HEK293 (cell line): ENCODE measurements at regions not wholly inside any gene's neighbourhood (a gene's known extent, or its start where the extent isn't known, plus 50 kb on each side); places are given as distances from the start of the nearest gene placed in this dataset.
A peak's percentile ranks its signal among the peaks of the same experiment; 100 is the strongest.

Experiments used
- CTCF ChIA-PET: fragments of 350-600 bp; formaldehyde crosslinking; extraction: SDS; loops from one replicate; lab custom pipeline; 2021; ENCODE audit warnings: antibody characterized with exemption; lab: Yijun Ruan, JAX
- POLR2A ChIA-PET: fragments of 300-600 bp; formaldehyde crosslinking; extraction: SDS; loops from one replicate; lab custom pipeline; 2020; ENCODE audit warnings: antibody characterized with exemption, inconsistent platforms; lab: Yijun Ruan, JAX
- H3K27ac ChIP-seq: fragments of 200-500 bp; sonication (Bioruptor generic); 2 replicates; pipeline ENCODE4 v1.5.1; 2014; ENCODE audit warnings: low read depth, low read length, control low read depth, inconsistent platforms; ENCODE audit errors: extremely low read depth
- H3K36me3 ChIP-seq, 2 experiments: fragments of 200-500 bp in 1 of 2; sonication (Bioruptor generic) in 1 of 2; 1 replicate in 1 of 2; 2 replicates in 1 of 2; pipeline ENCODE4 v1.5.1; 2014 to 2017; ENCODE audit warnings: inconsistent platforms in 2 of 2, low read length in 2 of 2; ENCODE audit not compliant: control insufficient read depth in 2 of 2, insufficient read depth in 1 of 2
- H3K4me1 ChIP-seq: fragments of 200-500 bp; sonication (Bioruptor generic); 2 replicates; pipeline ENCODE4 v1.5.1; 2014; ENCODE audit warnings: mild to moderate bottlenecking, low read length, inconsistent platforms; ENCODE audit not compliant: control insufficient read depth, insufficient read depth
- H3K4me3 ChIP-seq: 2 replicates; pipeline ENCODE4 v1.5.1; 2011; ENCODE audit warnings: low read depth, mild to moderate bottlenecking, control low read depth, low read length, moderate library complexity
- H3K9me3 ChIP-seq: fragments of 200-500 bp; sonication (Bioruptor generic); 2 replicates; pipeline ENCODE4 v1.5.1; 2014; ENCODE audit warnings: low read depth, low read length, inconsistent platforms; ENCODE audit not compliant: control insufficient read depth, insufficient read depth
- SCRT2 ChIP-seq: fragments of 450-650 bp; formaldehyde crosslinking; IDR thresholded peaks from 2 replicates; pipeline ENCODE4 v1.5.1; 2016; ENCODE audit warnings: missing biosample characterization, missing genetic modification characterization
- ZNF121 ChIP-seq: fragments of 450-650 bp; formaldehyde crosslinking; IDR thresholded peaks from 2 replicates; pipeline ENCODE4 v1.5.1; 2016; ENCODE audit warnings: missing biosample characterization, missing genetic modification characterization
- ZNF146 ChIP-seq: fragments of 450-650 bp; formaldehyde crosslinking; IDR thresholded peaks from 2 replicates; pipeline ENCODE4 v1.5.1; 2016; ENCODE audit warnings: missing biosample characterization, missing genetic modification characterization
- ZNF239 ChIP-seq: fragments of 450-650 bp; formaldehyde crosslinking; IDR thresholded peaks from 2 replicates; pipeline ENCODE4 v1.5.1; 2016; ENCODE audit warnings: missing biosample characterization, missing genetic modification characterization
- ZNF37A ChIP-seq: fragments of 450-650 bp; IDR thresholded peaks from 2 replicates; pipeline ENCODE4 v1.5.1; 2018; ENCODE audit warnings: missing biosample characterization, missing genetic modification characterization
- ZNF544 ChIP-seq: fragments of 450-650 bp; formaldehyde crosslinking; IDR thresholded peaks from 2 replicates; pipeline ENCODE4 v1.5.0; 2017; ENCODE audit warnings: missing biosample characterization, missing genetic modification characterization
- ZNF654 ChIP-seq: fragments of 450-650 bp; formaldehyde crosslinking; IDR thresholded peaks from 2 replicates; pipeline ENCODE4 v1.5.1; 2016; ENCODE audit warnings: low read depth, missing biosample characterization, missing genetic modification characterization
- TF ChIP-seq, protein P1 (sequence below): fragments of 450-650 bp; formaldehyde crosslinking; IDR thresholded peaks from 2 replicates; pipeline ENCODE4 v1.5.1; 2016; ENCODE audit warnings: missing biosample characterization, missing genetic modification characterization
- TF ChIP-seq, protein P2 (sequence below): fragments of 450-650 bp; formaldehyde crosslinking; IDR thresholded peaks from 2 replicates; pipeline ENCODE4 v1.5.1; 2016; ENCODE audit warnings: missing biosample characterization, missing genetic modification characterization, low read depth
- TF ChIP-seq, protein P3 (sequence below): fragments of 450-650 bp; formaldehyde crosslinking; IDR thresholded peaks from 2 replicates; pipeline ENCODE4 v1.5.1; 2017; ENCODE audit warnings: missing biosample characterization, missing genetic modification characterization
- TF ChIP-seq, protein P4 (sequence below): fragments of 450-650 bp; formaldehyde crosslinking; optimal IDR thresholded peaks from 2 replicates; pipeline ENCODE3; 2016; ENCODE audit warnings: missing biosample characterization, mild to moderate bottlenecking, missing genetic modification characterization

DNA sequence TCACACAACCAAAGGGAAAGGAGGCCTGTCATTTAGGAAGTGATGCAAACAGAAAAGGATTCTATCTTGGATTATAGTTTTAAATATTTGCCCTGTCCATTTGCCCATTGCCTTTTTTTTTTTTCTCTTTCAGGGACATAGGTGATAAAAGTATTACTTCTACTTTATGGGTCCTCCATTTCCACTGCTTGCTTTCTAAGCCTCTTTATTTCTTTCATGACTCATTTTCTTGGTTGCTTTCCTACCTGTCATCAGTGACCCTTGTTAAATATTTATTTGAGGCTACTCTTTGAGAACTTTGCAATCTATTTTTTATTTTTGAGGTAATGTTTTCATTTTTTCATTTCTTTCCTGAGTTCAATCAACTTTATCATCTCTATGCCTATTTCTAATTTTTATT lies 522.9 kb upstream of the ARRDC3 start:
- ChIA-PET CTCF (interaction anchor here (0.6 kb wide), 1 partner anchor 1689 kb away, joined by 3 read pairs; no protein-coding TSS in a partner anchor), POLR2A (no interaction called here)
- no peaks in the 10 kb centered on the region for H3K4me1 ChIP-seq
- H3K36me3 ChIP-seq: no peaks in the 10 kb centered on the region
- no peak overlapping the region for H3K27ac ChIP-seq
- no peaks in the 10 kb centered on the region for H3K9me3 ChIP-seq
- TF ChIP-seq, protein P1, sequence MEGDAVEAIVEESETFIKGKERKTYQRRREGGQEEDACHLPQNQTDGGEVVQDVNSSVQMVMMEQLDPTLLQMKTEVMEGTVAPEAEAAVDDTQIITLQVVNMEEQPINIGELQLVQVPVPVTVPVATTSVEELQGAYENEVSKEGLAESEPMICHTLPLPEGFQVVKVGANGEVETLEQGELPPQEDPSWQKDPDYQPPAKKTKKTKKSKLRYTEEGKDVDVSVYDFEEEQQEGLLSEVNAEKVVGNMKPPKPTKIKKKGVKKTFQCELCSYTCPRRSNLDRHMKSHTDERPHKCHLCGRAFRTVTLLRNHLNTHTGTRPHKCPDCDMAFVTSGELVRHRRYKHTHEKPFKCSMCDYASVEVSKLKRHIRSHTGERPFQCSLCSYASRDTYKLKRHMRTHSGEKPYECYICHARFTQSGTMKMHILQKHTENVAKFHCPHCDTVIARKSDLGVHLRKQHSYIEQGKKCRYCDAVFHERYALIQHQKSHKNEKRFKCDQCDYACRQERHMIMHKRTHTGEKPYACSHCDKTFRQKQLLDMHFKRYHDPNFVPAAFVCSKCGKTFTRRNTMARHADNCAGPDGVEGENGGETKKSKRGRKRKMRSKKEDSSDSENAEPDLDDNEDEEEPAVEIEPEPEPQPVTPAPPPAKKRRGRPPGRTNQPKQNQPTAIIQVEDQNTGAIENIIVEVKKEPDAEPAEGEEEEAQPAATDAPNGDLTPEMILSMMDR: no peak
- no peak for TF ChIP-seq ZNF239 (tag by site-specific recombination)
- TF ChIP-seq, protein P2, sequence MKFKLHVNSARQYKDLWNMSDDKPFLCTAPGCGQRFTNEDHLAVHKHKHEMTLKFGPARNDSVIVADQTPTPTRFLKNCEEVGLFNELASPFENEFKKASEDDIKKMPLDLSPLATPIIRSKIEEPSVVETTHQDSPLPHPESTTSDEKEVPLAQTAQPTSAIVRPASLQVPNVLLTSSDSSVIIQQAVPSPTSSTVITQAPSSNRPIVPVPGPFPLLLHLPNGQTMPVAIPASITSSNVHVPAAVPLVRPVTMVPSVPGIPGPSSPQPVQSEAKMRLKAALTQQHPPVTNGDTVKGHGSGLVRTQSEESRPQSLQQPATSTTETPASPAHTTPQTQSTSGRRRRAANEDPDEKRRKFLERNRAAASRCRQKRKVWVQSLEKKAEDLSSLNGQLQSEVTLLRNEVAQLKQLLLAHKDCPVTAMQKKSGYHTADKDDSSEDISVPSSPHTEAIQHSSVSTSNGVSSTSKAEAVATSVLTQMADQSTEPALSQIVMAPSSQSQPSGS: no peak
- TF ChIP-seq ZNF654 (tag by site-specific recombination): no peak
- no peak for TF ChIP-seq ZNF37A (tag by site-specific recombination)
- no peak overlapping the region for H3K4me3 ChIP-seq

DNA sequence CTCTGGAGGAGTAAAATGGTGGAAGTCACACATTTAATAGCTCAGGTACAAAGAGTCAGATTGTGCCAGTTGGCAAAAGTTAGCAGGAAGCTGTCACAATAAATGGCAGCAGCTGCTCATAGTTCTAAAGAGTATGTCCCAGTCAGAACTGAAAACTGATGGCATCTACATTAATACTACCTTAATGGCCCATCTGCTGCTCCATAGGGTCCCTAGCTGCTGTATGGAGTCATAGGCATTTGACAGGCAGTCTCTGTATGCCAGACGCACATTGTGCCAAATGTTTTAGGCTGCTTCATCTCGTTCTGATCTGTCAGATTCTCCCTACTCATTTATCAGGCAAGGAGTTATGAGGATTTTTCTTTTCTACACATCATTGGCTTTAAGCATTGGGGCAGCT lies 515.8 kb upstream of the ARRDC3 start:
- POLR2A ChIA-PET: no interaction called here
- TF ChIP-seq ZNF121 (tag by site-specific recombination): no peak
- TF ChIP-seq, all 188 proteins: peak for 0
- H3K4me3 ChIP-seq: no peak overlapping the region
- no peaks in the 10 kb centered on the region for H3K36me3 ChIP-seq
- H3K9me3 ChIP-seq: no peaks in the 10 kb centered on the region
- CTCF ChIA-PET: no interaction called here
- no peaks in the 10 kb centered on the region for H3K4me1 ChIP-seq
- no peak overlapping the region for H3K27ac ChIP-seq

DNA sequence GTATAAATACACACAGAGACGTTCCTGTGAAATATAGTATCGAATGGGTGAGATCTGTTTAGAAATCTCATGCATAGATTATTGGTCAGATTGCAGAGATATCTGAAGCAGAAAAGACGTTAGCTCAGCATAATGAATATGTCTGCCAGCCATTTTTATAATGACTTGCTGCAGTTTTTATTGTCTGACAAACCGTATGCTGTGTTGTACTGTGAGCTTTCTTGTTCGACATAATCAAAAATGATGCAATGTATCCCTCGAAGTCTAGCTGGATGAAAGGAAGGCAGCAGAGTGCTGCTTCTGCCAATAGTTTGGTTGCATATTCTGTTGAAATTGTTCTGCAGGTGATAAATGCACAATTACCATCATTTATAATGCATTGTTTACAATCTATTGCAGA lies 514.9 kb upstream of the ARRDC3 start:
- H3K4me3 ChIP-seq: no peak overlapping the region
- no peaks in the 10 kb centered on the region for H3K4me1 ChIP-seq
- ChIA-PET POLR2A (no interaction called here), CTCF (interaction anchor here (0.6 to 0.8 kb wide), 2 partner anchors 257 to 512 kb away, joined by 3 to 7 read pairs; no protein-coding TSS in a partner anchor)
- no peaks in the 10 kb centered on the region for H3K36me3 ChIP-seq
- no peak overlapping the region for H3K27ac ChIP-seq
- no peak for TF ChIP-seq SCRT2 (tag by site-specific recombination)
- TF ChIP-seq, protein P3, sequence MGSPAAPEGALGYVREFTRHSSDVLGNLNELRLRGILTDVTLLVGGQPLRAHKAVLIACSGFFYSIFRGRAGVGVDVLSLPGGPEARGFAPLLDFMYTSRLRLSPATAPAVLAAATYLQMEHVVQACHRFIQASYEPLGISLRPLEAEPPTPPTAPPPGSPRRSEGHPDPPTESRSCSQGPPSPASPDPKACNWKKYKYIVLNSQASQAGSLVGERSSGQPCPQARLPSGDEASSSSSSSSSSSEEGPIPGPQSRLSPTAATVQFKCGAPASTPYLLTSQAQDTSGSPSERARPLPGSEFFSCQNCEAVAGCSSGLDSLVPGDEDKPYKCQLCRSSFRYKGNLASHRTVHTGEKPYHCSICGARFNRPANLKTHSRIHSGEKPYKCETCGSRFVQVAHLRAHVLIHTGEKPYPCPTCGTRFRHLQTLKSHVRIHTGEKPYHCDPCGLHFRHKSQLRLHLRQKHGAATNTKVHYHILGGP: 0 out of 2 replicates have a peak, but pooled peaks have one; percentile 41
- H3K9me3 ChIP-seq: no peaks in the 10 kb centered on the region

DNA sequence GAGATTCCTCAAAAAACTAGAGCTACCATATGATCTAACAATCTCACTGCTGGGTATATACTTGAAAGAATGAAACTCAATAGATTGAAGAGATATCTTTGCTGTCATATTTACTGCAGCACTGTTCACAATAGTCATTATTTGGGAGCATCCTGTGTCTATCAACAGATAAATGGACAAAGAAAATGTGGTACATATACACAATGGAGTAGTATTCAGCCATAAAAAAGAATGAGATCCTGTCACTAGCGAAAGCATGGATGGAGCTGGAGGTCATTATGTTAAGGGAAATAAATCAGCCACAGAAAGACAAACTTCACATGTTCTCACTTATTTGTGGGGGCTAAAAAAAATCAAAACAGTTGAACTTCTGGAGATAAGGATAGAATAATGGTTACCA lies 505.7 kb upstream of the ARRDC3 start:
- H3K27ac ChIP-seq: no peak overlapping the region
- ChIA-PET CTCF (no interaction called here), POLR2A (no interaction called here)

More for the DNA sequence above, 505.7 kb upstream of the ARRDC3 start:
- no peak for TF ChIP-seq ZNF544 (tag by site-specific recombination)
- peak; percentile 55; the same call in 1 of the 2 replicates for TF ChIP-seq ZNF146
- TF ChIP-seq, protein P4, sequence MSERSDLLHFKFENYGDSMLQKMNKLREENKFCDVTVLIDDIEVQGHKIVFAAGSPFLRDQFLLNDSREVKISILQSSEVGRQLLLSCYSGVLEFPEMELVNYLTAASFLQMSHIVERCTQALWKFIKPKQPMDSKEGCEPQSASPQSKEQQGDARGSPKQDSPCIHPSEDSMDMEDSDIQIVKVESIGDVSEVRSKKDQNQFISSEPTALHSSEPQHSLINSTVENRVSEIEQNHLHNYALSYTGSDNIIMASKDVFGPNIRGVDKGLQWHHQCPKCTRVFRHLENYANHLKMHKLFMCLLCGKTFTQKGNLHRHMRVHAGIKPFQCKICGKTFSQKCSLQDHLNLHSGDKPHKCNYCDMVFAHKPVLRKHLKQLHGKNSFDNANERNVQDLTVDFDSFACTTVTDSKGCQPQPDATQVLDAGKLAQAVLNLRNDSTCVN: no peak
- Histone ChIP-seq H3K36me3 (no peaks in the 10 kb centered on the region), H3K9me3 (no peaks in the 10 kb centered on the region; the same call in 1 of the 2 replicates), H3K4me3 (no peak overlapping the region), H3K4me1 (no peaks in the 10 kb centered on the region)
